Choroid plexus epithelial cell (primary cell): ENCODE measurements at regions not wholly inside any gene's neighbourhood (a gene's known extent, or its start where the extent isn't known, plus 50 kb on each side); places are given as distances from the start of the nearest gene placed in this dataset.

Source experiments
- DNase-seq: peaks from one replicate; pipeline ENCODE4 v3.0.0-alpha.2; 2010; ENCODE audit warnings: low read depth
- H3K4me3 ChIP-seq: 2 replicates; pipeline ENCODE4 v1.5.1; 2011; ENCODE audit warnings: low read depth, mild to moderate bottlenecking, control low read depth, low read length, moderate library complexity
- TF ChIP-seq, protein P1 (sequence below): conservative IDR thresholded peaks from 2 replicates; pipeline ENCODE4 v1.5.1; 2011; ENCODE audit warnings: low read depth, mild to moderate bottlenecking, control low read depth, inconsistent platforms, low read length, moderate library complexity

GRCh38 chr6:14499309-14499708, 381.7 kb downstream of the CD83 start:
- TF ChIP-seq, protein P1, sequence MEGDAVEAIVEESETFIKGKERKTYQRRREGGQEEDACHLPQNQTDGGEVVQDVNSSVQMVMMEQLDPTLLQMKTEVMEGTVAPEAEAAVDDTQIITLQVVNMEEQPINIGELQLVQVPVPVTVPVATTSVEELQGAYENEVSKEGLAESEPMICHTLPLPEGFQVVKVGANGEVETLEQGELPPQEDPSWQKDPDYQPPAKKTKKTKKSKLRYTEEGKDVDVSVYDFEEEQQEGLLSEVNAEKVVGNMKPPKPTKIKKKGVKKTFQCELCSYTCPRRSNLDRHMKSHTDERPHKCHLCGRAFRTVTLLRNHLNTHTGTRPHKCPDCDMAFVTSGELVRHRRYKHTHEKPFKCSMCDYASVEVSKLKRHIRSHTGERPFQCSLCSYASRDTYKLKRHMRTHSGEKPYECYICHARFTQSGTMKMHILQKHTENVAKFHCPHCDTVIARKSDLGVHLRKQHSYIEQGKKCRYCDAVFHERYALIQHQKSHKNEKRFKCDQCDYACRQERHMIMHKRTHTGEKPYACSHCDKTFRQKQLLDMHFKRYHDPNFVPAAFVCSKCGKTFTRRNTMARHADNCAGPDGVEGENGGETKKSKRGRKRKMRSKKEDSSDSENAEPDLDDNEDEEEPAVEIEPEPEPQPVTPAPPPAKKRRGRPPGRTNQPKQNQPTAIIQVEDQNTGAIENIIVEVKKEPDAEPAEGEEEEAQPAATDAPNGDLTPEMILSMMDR, result no peak
- no peak for DNase-seq
- H3K4me3 ChIP-seq, result no peak overlapping the region

GRCh38 chr6:14499841-14500240, 382.3 kb downstream of the CD83 start:
- TF ChIP-seq, protein P1, result no peak
- H3K4me3 ChIP-seq, result no peak overlapping the region
- DNase-seq, result peak; percentile 86

- TF ChIP-seq, protein P1, result no peak
- H3K4me3 ChIP-seq, result no peak overlapping the region
- no peak for DNase-seq
Observed at GRCh38 chr6:14500809-14501208, 383.2 kb downstream of the CD83 start.

- no peak for DNase-seq
- H3K4me3 ChIP-seq, result no peak overlapping the region
- TF ChIP-seq, protein P1, result no peak
Observed at GRCh38 chr6:14501240-14501639, 383.7 kb downstream of the CD83 start.

GRCh38 chr6:14501914-14502313, 384.3 kb downstream of the CD83 start:
- TF ChIP-seq, protein P1, result no peak
- no peak overlapping the region for H3K4me3 ChIP-seq
- DNase-seq, result peak; percentile 9

GRCh38 chr6:14502551-14502950, 385.0 kb downstream of the CD83 start:
- TF ChIP-seq, protein P1, result no peak
- DNase-seq, result peak; percentile 47
- H3K4me3 ChIP-seq, result no peak overlapping the region

DNA sequence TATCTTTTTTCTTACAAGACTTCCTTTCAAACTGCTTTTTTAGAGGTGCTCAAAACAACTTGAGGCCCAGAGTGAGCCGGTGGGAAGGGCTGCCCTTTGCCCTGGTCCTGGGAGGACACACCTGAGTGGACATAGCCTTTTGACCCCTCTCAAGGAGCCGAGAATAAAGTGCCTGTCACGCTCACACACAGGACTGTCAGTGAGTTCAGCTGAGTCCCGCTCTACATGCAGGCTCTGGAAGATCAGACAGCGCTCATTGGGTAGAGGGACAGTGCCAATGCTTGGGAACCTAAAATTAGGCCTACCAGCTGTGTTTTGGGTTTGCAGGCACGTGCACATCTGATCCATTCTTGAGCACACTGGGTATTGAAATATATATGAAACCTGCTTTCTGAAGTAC, 387.8 kb downstream of the CD83 start:
- no peak overlapping the region for H3K4me3 ChIP-seq
- TF ChIP-seq, protein P1, result no peak
- no peak for DNase-seq
